KOPT-K1 (cell line): ENCODE measurements at regions not wholly inside any gene's neighbourhood (a gene's known extent, or its start where the extent isn't known, plus 50 kb on each side); places are given as distances from the start of the nearest gene placed in this dataset.
"Not testable (repeated sequence)": the region's sequence is repeated elsewhere in the genome, so short reads cannot be mapped to it uniquely, and the experiment has no call there.

Experiments
- H3K27ac ChIP-seq: fragments of 200-600 bp; sonication (generic); 2 replicates; pipeline ENCODE4 v1.5.1; 2016; ENCODE audit warnings: antibody characterized with exemption, mild to moderate bottlenecking, low read depth, low read length; ENCODE audit not compliant: poor library complexity, severe bottlenecking
- H3K36me3 ChIP-seq: fragments of 200-600 bp; sonication (generic); 2 replicates; pipeline ENCODE4 v1.5.1; 2017; ENCODE audit warnings: antibody characterized with exemption, mild to moderate bottlenecking, low read length, moderate library complexity; ENCODE audit not compliant: insufficient read depth
- H3K9me3 ChIP-seq: fragments of 200-600 bp; sonication (generic); 2 replicates; pipeline ENCODE4 v1.5.1; 2017; ENCODE audit warnings: antibody characterized with exemption, low read length, mild to moderate bottlenecking; ENCODE audit not compliant: insufficient read depth, poor library complexity, severe bottlenecking

DNA sequence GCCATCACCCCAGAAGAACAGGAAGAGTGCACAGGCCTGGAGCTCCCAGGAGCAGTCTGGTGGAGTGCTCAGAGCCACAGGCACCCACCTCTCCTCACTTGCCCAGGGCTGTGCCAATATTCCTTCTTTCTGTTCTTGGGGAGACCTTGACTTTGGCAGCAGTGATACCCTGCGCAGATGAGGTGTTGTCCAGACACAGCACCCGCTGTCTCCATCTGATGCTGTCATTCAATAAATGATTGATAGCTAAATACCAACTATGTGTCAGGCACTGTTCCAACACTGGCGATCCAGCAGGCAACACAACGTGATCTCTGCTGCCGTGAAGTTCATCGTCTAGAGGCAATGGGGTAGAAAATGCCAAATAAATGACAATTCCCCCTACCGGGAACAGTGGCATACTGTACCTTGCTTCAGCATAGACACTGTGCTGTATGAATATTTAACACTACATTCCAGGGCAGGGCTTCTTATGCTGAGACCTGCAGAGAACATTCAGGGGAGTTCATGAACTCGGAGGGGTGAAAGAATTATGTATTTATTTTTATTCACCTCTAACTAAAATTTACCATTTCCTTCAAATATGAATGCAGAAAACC, 320.5 kb upstream of the NCKAP5 start:
- H3K36me3 ChIP-seq: no peaks in the 10 kb centered on the region
- no peak overlapping the region for H3K27ac ChIP-seq
- H3K9me3 ChIP-seq: no peaks in the 10 kb centered on the region

- H3K9me3 ChIP-seq: peaks cover 3% of the 10 kb centered on the region
- H3K27ac ChIP-seq: no peak overlapping the region
- H3K36me3 ChIP-seq: no peaks in the 10 kb centered on the region
Observed at GRCh38 chr2:133892352-133892913, 324.2 kb upstream of the NCKAP5 start.

- Histone ChIP-seq H3K27ac (no peak overlapping the region), H3K9me3 (peaks cover 3% of the 10 kb centered on the region), H3K36me3 (no peaks in the 10 kb centered on the region)
Observed at GRCh38 chr2:133894429-133894828, 326.2 kb upstream of the NCKAP5 start.

- H3K27ac ChIP-seq, H3K36me3 ChIP-seq, H3K9me3 ChIP-seq: not testable (repeated sequence)
Observed at GRCh38 chr2:133897838-133898237, 329.6 kb upstream of the NCKAP5 start.

DNA sequence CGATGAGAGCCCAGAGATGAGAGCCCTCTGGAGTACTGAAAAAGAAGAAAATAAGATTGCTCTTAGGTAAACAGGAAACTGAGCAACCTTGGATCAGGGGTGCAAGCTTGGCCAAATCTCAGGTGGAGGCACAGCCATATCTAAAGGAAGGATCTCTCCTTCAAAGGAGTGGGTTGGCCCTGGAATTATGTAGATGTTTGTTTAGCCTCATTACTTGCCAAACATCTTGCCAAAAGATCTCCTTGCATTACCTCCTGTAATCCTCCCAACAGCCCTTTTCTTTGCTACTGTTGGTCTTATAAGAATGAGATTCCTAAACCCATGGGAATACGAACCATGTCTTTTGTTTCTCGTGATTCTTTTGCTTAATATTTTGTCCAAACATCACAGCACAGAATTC, 332.6 kb upstream of the NCKAP5 start:
- H3K27ac ChIP-seq: no peak overlapping the region
- no peaks in the 10 kb centered on the region for H3K36me3 ChIP-seq
- H3K9me3 ChIP-seq: no peaks in the 10 kb centered on the region

- Histone ChIP-seq H3K36me3 (no peaks in the 10 kb centered on the region), H3K9me3 (no peaks in the 10 kb centered on the region), H3K27ac (no peak overlapping the region)
Observed at GRCh38 chr2:133906396-133906795, 338.1 kb upstream of the NCKAP5 start.

- Histone ChIP-seq H3K27ac (no peak overlapping the region), H3K9me3 (no peaks in the 10 kb centered on the region), H3K36me3 (no peaks in the 10 kb centered on the region)
Observed at GRCh38 chr2:133906926-133907325, 338.7 kb upstream of the NCKAP5 start.

- Histone ChIP-seq H3K27ac (no peak overlapping the region), H3K36me3 (no peaks in the 10 kb centered on the region), H3K9me3 (no peaks in the 10 kb centered on the region)
Observed at GRCh38 chr2:133908171-133908570, 339.9 kb upstream of the NCKAP5 start.

- Histone ChIP-seq H3K27ac (no peak overlapping the region), H3K9me3 (no peaks in the 10 kb centered on the region), H3K36me3 (no peaks in the 10 kb centered on the region)
Observed at GRCh38 chr2:133918141-133918540, 335.7 kb upstream of the MGAT5 start.

- Histone ChIP-seq H3K27ac (no peak overlapping the region), H3K9me3 (no peaks in the 10 kb centered on the region)
Observed at GRCh38 chr2:133919285-133919684, 334.6 kb upstream of the MGAT5 start.

DNA sequence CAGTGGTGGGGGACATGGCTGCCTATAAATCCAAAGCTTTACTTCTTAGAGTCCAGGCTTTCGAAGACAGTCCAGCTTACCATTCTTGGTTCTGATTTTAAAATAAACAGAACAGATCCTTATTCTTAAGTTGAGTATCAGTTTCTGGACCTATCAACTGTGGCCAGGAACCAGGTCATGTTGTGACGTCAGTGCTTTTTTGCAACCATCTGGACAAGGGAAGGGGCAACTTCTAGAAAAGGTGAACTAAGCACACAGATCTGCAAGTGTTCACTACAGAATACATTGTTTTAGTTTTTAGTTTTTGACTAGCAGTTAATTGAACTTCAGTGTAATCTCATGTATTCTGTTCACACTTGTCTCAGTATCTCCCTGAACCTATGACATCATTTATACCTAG, 326.0 kb upstream of the MGAT5 start:
- H3K27ac ChIP-seq: no peak overlapping the region
- no peaks in the 10 kb centered on the region for H3K9me3 ChIP-seq
- no peaks in the 10 kb centered on the region for H3K36me3 ChIP-seq

More at GRCh38 chr2:133919285-133919684, 334.6 kb upstream of the MGAT5 start:
- H3K36me3 ChIP-seq: no peaks in the 10 kb centered on the region

GRCh38 chr2:133936096-133936495, 317.8 kb upstream of the MGAT5 start:
- Histone ChIP-seq H3K9me3 (no peaks in the 10 kb centered on the region), H3K36me3 (no peaks in the 10 kb centered on the region), H3K27ac (no peak overlapping the region)

- no peaks in the 10 kb centered on the region for H3K9me3 ChIP-seq
- no peaks in the 10 kb centered on the region for H3K36me3 ChIP-seq
- no peak overlapping the region for H3K27ac ChIP-seq
Observed at GRCh38 chr2:133936601-133937000, 317.3 kb upstream of the MGAT5 start.

- Histone ChIP-seq H3K27ac (no peak overlapping the region), H3K9me3 (no peaks in the 10 kb centered on the region), H3K36me3 (no peaks in the 10 kb centered on the region)
Observed at GRCh38 chr2:133937669-133938068, 316.2 kb upstream of the MGAT5 start.

DNA sequence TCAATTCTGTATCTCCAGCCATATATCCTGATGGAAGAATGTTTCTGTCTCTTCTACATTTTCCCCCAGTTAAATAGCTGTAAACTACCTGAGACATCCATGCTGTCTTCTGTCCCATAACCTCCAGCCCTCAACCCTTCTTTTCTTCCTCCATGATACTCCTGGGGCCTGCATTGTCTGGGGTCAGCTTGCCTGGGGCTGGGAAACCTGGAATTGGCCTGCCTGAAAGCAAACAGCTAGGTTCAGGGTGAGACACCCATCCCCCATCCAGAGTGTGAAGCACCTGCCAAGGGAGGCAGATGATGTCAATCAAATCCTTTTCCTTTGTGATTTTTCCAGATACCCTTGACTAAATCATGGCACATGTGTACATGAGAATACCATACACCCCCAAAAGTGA, 313.7 kb upstream of the MGAT5 start:
- H3K9me3 ChIP-seq: no peaks in the 10 kb centered on the region
- no peak overlapping the region for H3K27ac ChIP-seq
- H3K36me3 ChIP-seq: no peaks in the 10 kb centered on the region

DNA sequence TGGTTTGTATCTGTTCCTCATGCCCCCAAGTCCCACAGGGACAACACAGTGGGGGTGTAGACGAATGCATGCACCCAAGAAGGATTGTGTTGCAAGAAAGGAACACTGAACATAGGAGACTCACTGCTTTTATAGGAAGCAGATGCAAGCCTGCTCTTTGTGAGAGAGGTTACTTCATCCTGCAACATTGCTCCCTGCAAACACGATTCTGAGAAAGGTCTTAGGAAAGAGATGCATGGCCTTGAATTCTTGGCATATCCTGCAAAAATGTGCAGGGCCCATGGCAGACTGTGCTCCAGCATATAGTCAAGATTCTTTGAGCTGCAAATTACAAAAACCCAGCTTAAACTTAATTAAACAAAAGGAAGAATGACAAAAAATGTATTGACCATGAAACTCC, 312.2 kb upstream of the MGAT5 start:
- Histone ChIP-seq H3K9me3 (no peaks in the 10 kb centered on the region), H3K36me3 (no peaks in the 10 kb centered on the region), H3K27ac (no peak overlapping the region)
